ENCODE measurements at regions not wholly inside any gene's neighbourhood (a gene's known extent, or its start where the extent isn't known, plus 50 kb on each side); places are given as distances from the start of the nearest gene placed in this dataset.

GRCh38 chr12:93043877-93044209 lies 114.7 kb upstream of the EEA1 start:
- POLR2A ChIA-PET: no interaction called here
- no peak for DNase-seq (ENCODE audit: low spot score)
- Histone ChIP-seq H3K4me1 (ENCODE audit: insufficient read depth, low read length, poor library complexity, severe bottlenecking) (no peaks in the 10 kb centered on the region), H2AFZ (ENCODE audit: low read length) (no peak overlapping the region), H3K27ac (ENCODE audit: low read depth, low read length, poor library complexity, severe bottlenecking) (no peak overlapping the region), H3K4me2 (ENCODE audit: low read length) (no peak overlapping the region), H3K9me3 (ENCODE audit: low read length) (no peaks in the 10 kb centered on the region), H3K79me2 (ENCODE audit: insufficient read depth, low read depth, low read length) (no peaks in the 10 kb centered on the region), H3K9me2 (ENCODE audit: insufficient read depth, low read length) (no peaks in the 10 kb centered on the region), H3K36me3 (ENCODE audit: insufficient read depth, low read length) (no peaks in the 10 kb centered on the region), H4K20me1 (ENCODE audit: insufficient read depth, low read length) (no peaks in the 10 kb centered on the region), H3K4me3 (ENCODE audit: low read depth, low read length, poor library complexity, severe bottlenecking) (no peak overlapping the region)
- intact Hi-C loops (cut with micrococcal nuclease; ENCODE audit: unreplicated experiment): no loop called here
- BruUV-seq (replicated peaks): no TSS peak
- no peak for TF ChIP-seq CTCF (conservative IDR thresholded peaks at IDR 0.05; ENCODE audit: low read length)
- no peak for TF ChIP-seq EZH2phosphoT487 (IDR thresholded peaks at IDR 0.05; ENCODE audit: borderline replicate concordance, low read depth, low read length)
- CTCF ChIA-PET (ENCODE audit: unreplicated experiment): no interaction called here

- no peak overlapping the region for H3K4me2 ChIP-seq (ENCODE audit: low read length)
- POLR2A ChIA-PET: no interaction called here
- H3K4me1 ChIP-seq (ENCODE audit: insufficient read depth, low read length, poor library complexity, severe bottlenecking): no peaks in the 10 kb centered on the region
- H4K20me1 ChIP-seq (ENCODE audit: insufficient read depth, low read length): no peaks in the 10 kb centered on the region
- H3K4me3 ChIP-seq (ENCODE audit: low read depth, low read length, poor library complexity, severe bottlenecking): no peak overlapping the region
- no peaks in the 10 kb centered on the region for H3K36me3 ChIP-seq (ENCODE audit: insufficient read depth, low read length)
- H3K9me3 ChIP-seq (ENCODE audit: low read length): no peaks in the 10 kb centered on the region
- DNase-seq (ENCODE audit: low spot score): no peak
- no peak overlapping the region for H3K27ac ChIP-seq (ENCODE audit: low read depth, low read length, poor library complexity, severe bottlenecking)
- no peaks in the 10 kb centered on the region for H3K79me2 ChIP-seq (ENCODE audit: insufficient read depth, low read depth, low read length)
- CTCF ChIA-PET (ENCODE audit: unreplicated experiment): no interaction called here
- TF ChIP-seq EZH2phosphoT487 (IDR thresholded peaks at IDR 0.05; ENCODE audit: borderline replicate concordance, low read depth, low read length) (no peak), CTCF (conservative IDR thresholded peaks at IDR 0.05; ENCODE audit: low read length) (no peak)
- H3K9me2 ChIP-seq (ENCODE audit: insufficient read depth, low read length): no peaks in the 10 kb centered on the region
- BruUV-seq (replicated peaks): no TSS peak
- intact Hi-C loops (cut with micrococcal nuclease; ENCODE audit: unreplicated experiment): no loop called here
- H2AFZ ChIP-seq (ENCODE audit: low read length): no peak overlapping the region
These were observed 118.0 kb upstream of the EEA1 start for GRCh38 chr12:93047118-93047517.

GRCh38 chr12:93048656-93049055 lies 119.6 kb upstream of the EEA1 start:
- ChIA-PET POLR2A (interaction anchor here (0.7 kb wide), 1 partner anchor 27 kb away, joined by 5 read pairs; no protein-coding TSS in a partner anchor), CTCF (ENCODE audit: unreplicated experiment) (no interaction called here)
- Histone ChIP-seq H3K4me3 (ENCODE audit: low read depth, low read length, poor library complexity, severe bottlenecking) (no peak overlapping the region), H3K9me2 (ENCODE audit: insufficient read depth, low read length) (no peaks in the 10 kb centered on the region), H2AFZ (ENCODE audit: low read length) (no peak overlapping the region), H3K79me2 (ENCODE audit: insufficient read depth, low read depth, low read length) (no peaks in the 10 kb centered on the region), H3K9me3 (ENCODE audit: low read length) (no peaks in the 10 kb centered on the region), H4K20me1 (ENCODE audit: insufficient read depth, low read length) (no peaks in the 10 kb centered on the region), H3K27ac (ENCODE audit: low read depth, low read length, poor library complexity, severe bottlenecking) (no peak overlapping the region), H3K36me3 (ENCODE audit: insufficient read depth, low read length) (no peaks in the 10 kb centered on the region), H3K4me1 (ENCODE audit: insufficient read depth, low read length, poor library complexity, severe bottlenecking) (no peaks in the 10 kb centered on the region), H3K4me2 (ENCODE audit: low read length) (no peak overlapping the region)
- no TSS peak for BruUV-seq (replicated peaks)
- intact Hi-C loops (cut with micrococcal nuclease; ENCODE audit: unreplicated experiment): no loop called here
- TF ChIP-seq EZH2phosphoT487 (IDR thresholded peaks at IDR 0.05; ENCODE audit: borderline replicate concordance, low read depth, low read length) (no peak), CTCF (conservative IDR thresholded peaks at IDR 0.05; ENCODE audit: low read length) (no peak)
- no peak for DNase-seq (ENCODE audit: low spot score)

Measured in OCI-LY7 (cell line).